ENCODE measurements at regions not wholly inside any gene's neighbourhood (a gene's known extent, or its start where the extent isn't known, plus 50 kb on each side); places are given as distances from the start of the nearest gene placed in this dataset.

GRCh38 chr15:70407336-70407670, 309.6 kb upstream of the TLE3 start:
- no peak for ATAC-seq (ENCODE audit: low read depth)
- no peak overlapping the region for H3K23ac ChIP-seq (ENCODE audit: low read depth, low read length)
- no peaks in the 10 kb centered on the region for H4K20me1 ChIP-seq (ENCODE audit: insufficient read depth, low read length)
- H3K4me3 ChIP-seq (ENCODE audit: insufficient read depth, low read depth, low read length), result no peak overlapping the region
- intact Hi-C loops (cut with micrococcal nuclease), result no loop called here
- H3K27ac ChIP-seq (ENCODE audit: insufficient read depth, low read length), result no peak overlapping the region
- H2BK15ac ChIP-seq (ENCODE audit: low read depth, low read length), result no peak overlapping the region
- no peak overlapping the region for H3K4ac ChIP-seq (ENCODE audit: low read depth, low read length)
- H2AK9ac ChIP-seq (replicated peaks; ENCODE audit: low read depth, low read length, poor library complexity), result no peak overlapping the region
- DNase-seq, result no peak
- no peaks in the 10 kb centered on the region for H3K79me1 ChIP-seq (ENCODE audit: low read depth in 1 of 2, low read length in 2 of 2)
- H4K5ac ChIP-seq (ENCODE audit: low read depth, low read length), result no peak overlapping the region
- no peak overlapping the region for H2BK120ac ChIP-seq (ENCODE audit: low read depth, low read length)
- in situ Hi-C loops (cut with MboI; ENCODE audit: low sequenced_read_pairs), result no loop called here
- ChIA-PET CTCF (no interaction called here), POLR2A (ENCODE audit: unreplicated experiment) (no interaction called here)
- no peak overlapping the region for H2AK5ac ChIP-seq (ENCODE audit: low read depth, low read length)
- dilution Hi-C loops (cut with HindIII; ENCODE audit: low sequenced_read_pairs, unreplicated experiment), result no loop called here
- peaks cover 54% of the 10 kb centered on the region for H3K27me3 ChIP-seq (ENCODE audit: control insufficient read depth, insufficient read depth, low read length)
- no peak overlapping the region for H3K14ac ChIP-seq (replicated peaks; ENCODE audit: low read depth, low read length)
- no peak overlapping the region for H4K8ac ChIP-seq (ENCODE audit: low read depth in 2 of 2, low read length in 2 of 2)
- H2BK20ac ChIP-seq (ENCODE audit: low read depth, low read length), result no peak overlapping the region
- no peak overlapping the region for H4K91ac ChIP-seq (ENCODE audit: insufficient read depth, low read depth, low read length)
- no peak overlapping the region for H3K4me2 ChIP-seq (ENCODE audit: low read depth, low read length)
- H3K56ac ChIP-seq (ENCODE audit: extremely low read depth, insufficient read depth, low read length), result no peak overlapping the region
- 90% methylated on average over 6 of the region's 7 CpGs; no CpG with 5 or more reads in 1 of the 2 experiments for WGBS, 2 experiments (ENCODE audit: extremely low coverage in 2 of 2, insufficient read length in 1 of 2)
- BruUV-seq (replicated peaks), result no TSS peak
- H3K9me3 ChIP-seq (ENCODE audit: control insufficient read depth, insufficient read depth, low read length), result peaks cover 8% of the 10 kb centered on the region
- no peak overlapping the region for H3K18ac ChIP-seq (ENCODE audit: low read depth, low read length)
- TF ChIP-seq BHLHE40 (IDR thresholded peaks at IDR 0.05; ENCODE audit: low read depth, low read length) (no peak), RCOR1 (IDR thresholded peaks at IDR 0.05; ENCODE audit: insufficient replicate concordance, low read length) (no peak), USF2 (IDR thresholded peaks at IDR 0.05; ENCODE audit: low read depth, low read length) (no peak), RAD21 (IDR thresholded peaks at IDR 0.05; ENCODE audit: low read length) (no peak), FOS (IDR thresholded peaks at IDR 0.05; ENCODE audit: low read depth, low read length) (no peak), ELK1 (IDR thresholded peaks at IDR 0.05; ENCODE audit: borderline replicate concordance, low read depth, low read length) (no peak), RFX5 (IDR thresholded peaks at IDR 0.05; ENCODE audit: low read depth, low read length) (no peak), CTCF (conservative IDR thresholded peaks at IDR 0.05; ENCODE audit: low read depth, low read length) (no peak), MAFK (IDR thresholded peaks at IDR 0.05; ENCODE audit: low read depth, low read length) (no peak), CEBPB (IDR thresholded peaks at IDR 0.05; ENCODE audit: low read depth, low read length) (no peak), MXI1 (IDR thresholded peaks at IDR 0.05; ENCODE audit: borderline replicate concordance, low read depth, low read length) (no peak), POLR2A (IDR thresholded peaks at IDR 0.05; ENCODE audit: low read depth, low read length) (no peak)
- no peaks in the 10 kb centered on the region for H3K4me1 ChIP-seq (ENCODE audit: control insufficient read depth, insufficient read depth, low read length)
- no peaks in the 10 kb centered on the region for H3K36me3 ChIP-seq (ENCODE audit: control insufficient read depth, insufficient read depth, low read length)
- no peak overlapping the region for H3K9ac ChIP-seq (ENCODE audit: low read depth, low read length)
- H2BK5ac ChIP-seq (ENCODE audit: low read depth, low read length, poor library complexity, severe bottlenecking), result no peak overlapping the region
- no peak overlapping the region for H2AFZ ChIP-seq (replicated peaks; ENCODE audit: low read length, poor library complexity)
- H3K9me1 ChIP-seq (ENCODE audit: insufficient read depth, low read length), result no peaks in the 10 kb centered on the region
